ENCODE measurements at regions not wholly inside any gene's neighbourhood (a gene's known extent, or its start where the extent isn't known, plus 50 kb on each side); places are given as distances from the start of the nearest gene placed in this dataset.
"Not testable (repeated sequence)": the region's sequence is repeated elsewhere in the genome, so short reads cannot be mapped to it uniquely, and the experiment has no call there.

- no peak for DNase-seq
Measured at GRCh38 chr21:28699596-28700259, 292.9 kb downstream of the LTN1 start.

- DNase-seq = no peak
Measured at GRCh38 chr21:28699186-28699585, 293.5 kb downstream of the LTN1 start.

- DNase-seq = no peak
Measured at GRCh38 chr21:28696844-28697410, 295.8 kb downstream of the LTN1 start.

- no peak for DNase-seq
Measured at GRCh38 chr21:28693476-28693875, 299.2 kb downstream of the LTN1 start.

GRCh38 chr21:28690196-28690595 lies 302.5 kb downstream of the LTN1 start:
- no peak for DNase-seq

- DNase-seq = no peak
Measured at GRCh38 chr21:28688381-28688780, 304.3 kb downstream of the LTN1 start.

GRCh38 chr21:28687586-28687985 lies 305.1 kb downstream of the LTN1 start:
- no peak for DNase-seq

- no peak for DNase-seq
Measured at GRCh38 chr21:28683982-28684752, 308.5 kb downstream of the LTN1 start.

GRCh38 chr21:28682884-28683283 lies 309.8 kb downstream of the LTN1 start:
- not testable (repeated sequence) for DNase-seq

GRCh38 chr21:28677096-28677495 lies 315.6 kb downstream of the LTN1 start:
- not testable (repeated sequence) for DNase-seq

GRCh38 chr21:28675331-28676041 lies 317.2 kb downstream of the LTN1 start:
- no peak for DNase-seq

GRCh38 chr21:28674763-28675162 lies 317.9 kb downstream of the LTN1 start:
- DNase-seq = no peak

- DNase-seq = no peak
Measured at GRCh38 chr21:28671549-28672195, 321.0 kb downstream of the LTN1 start.

GRCh38 chr21:28669971-28670653 lies 322.6 kb downstream of the LTN1 start:
- no peak for DNase-seq

- no peak for DNase-seq
Measured at GRCh38 chr21:28669321-28669720, 323.4 kb downstream of the LTN1 start.

GRCh38 chr21:28663754-28664153 lies 328.9 kb downstream of the LTN1 start:
- DNase-seq = no peak

- no peak for DNase-seq
Measured at GRCh38 chr21:28663111-28663693, 329.5 kb downstream of the LTN1 start.

- DNase-seq = no peak
Measured at GRCh38 chr21:28657566-28657965, 335.1 kb downstream of the LTN1 start.

- DNase-seq = no peak
Measured at GRCh38 chr21:28655471-28655870, 337.2 kb downstream of the LTN1 start.

GRCh38 chr21:28654406-28654805 lies 338.3 kb downstream of the LTN1 start:
- no peak for DNase-seq

GRCh38 chr21:28644762-28645161 lies 347.9 kb downstream of the LTN1 start:
- DNase-seq = no peak

- DNase-seq = no peak
Measured at GRCh38 chr21:28642891-28643290, 349.8 kb downstream of the LTN1 start.

All from stimulated activated CD8-positive, alpha-beta memory T cell treated with anti-CD3 and anti-CD28 coated beads, Interleukin-4, amount 100 ng/mL, for 48 hours (primary cell).